Keratinocyte (primary cell): ENCODE measurements at regions not wholly inside any gene's neighbourhood (a gene's known extent, or its start where the extent isn't known, plus 50 kb on each side); places are given as distances from the start of the nearest gene placed in this dataset.
A peak's percentile ranks its signal among the peaks of the same experiment; 100 is the strongest.

ENCODE experiments used
- DNase-seq: peaks from one replicate; pipeline ENCODE4 v3.0.0-alpha.2; 2011; ENCODE audit warnings: low read depth, missing footprints, low spot score
- FAIRE-seq: peaks from 2 replicates; lab custom pipeline; 2011; peaks lifted over from hg19 to GRCh38; lab: Jason Lieb, UNC
- H2AFZ ChIP-seq: 2 replicates; pipeline ENCODE4 v1.6.0; 2012; ENCODE audit warnings: low read length, control low read depth, inconsistent platforms; ENCODE audit not compliant: control insufficient read depth
- H3K27ac ChIP-seq: 2 replicates; pipeline ENCODE4 v1.5.1; 2011; ENCODE audit warnings: low read length; ENCODE audit not compliant: control insufficient read depth, insufficient read depth
- H3K27me3 ChIP-seq: 3 replicates; pipeline ENCODE4 v1.6.0; 2011; ENCODE audit warnings: low read length; ENCODE audit not compliant: control insufficient read depth, insufficient read depth; ENCODE audit errors: extremely low read depth
- H3K36me3 ChIP-seq, 2 experiments: 2 replicates in 1 of 2; 3 replicates in 1 of 2; pipeline ENCODE4 v1.5.1; 2011; ENCODE audit warnings: low read length in 2 of 2, mild to moderate bottlenecking in 1 of 2; ENCODE audit not compliant: control insufficient read depth in 2 of 2, insufficient read depth in 2 of 2; ENCODE audit errors: extremely low read depth in 1 of 2
- H3K4me1 ChIP-seq: 3 replicates; pipeline ENCODE4 v1.5.1; 2011; ENCODE audit warnings: low read length; ENCODE audit not compliant: control insufficient read depth, insufficient read depth; ENCODE audit errors: extremely low read depth
- H3K4me2 ChIP-seq: 3 replicates; pipeline ENCODE4 v1.6.0; 2011; ENCODE audit warnings: low read depth, low read length; ENCODE audit not compliant: control insufficient read depth, insufficient read depth; ENCODE audit errors: extremely low read depth
- H3K4me3 ChIP-seq, 3 experiments: fragments of 200-600 bp in 1 of 3; sonication (generic) in 1 of 3; 2 replicates in 2 of 3; 3 replicates in 1 of 3; pipeline ENCODE4 v1.5.1; 2011 to 2016; ENCODE audit warnings: low read length in 3 of 3, mild to moderate bottlenecking in 3 of 3, control low read depth in 2 of 3, inconsistent platforms in 1 of 3, low read depth in 1 of 3, mixed read lengths in 1 of 3, mixed run types in 1 of 3, moderate library complexity in 1 of 3; ENCODE audit not compliant: control insufficient read depth in 2 of 3, insufficient read depth in 2 of 3; ENCODE audit errors: extremely low read depth in 1 of 3
- H3K79me2 ChIP-seq: 2 replicates; pipeline ENCODE4 v1.6.0; 2012; ENCODE audit warnings: low read length; ENCODE audit not compliant: control insufficient read depth, insufficient read depth
- H3K9ac ChIP-seq: 3 replicates; pipeline ENCODE4 v1.6.0; 2011; ENCODE audit warnings: low read length; ENCODE audit not compliant: control insufficient read depth, insufficient read depth; ENCODE audit errors: extremely low read depth
- H3K9me1 ChIP-seq: 3 replicates; pipeline ENCODE4 v1.6.0; 2011; ENCODE audit warnings: low read length; ENCODE audit not compliant: control insufficient read depth, insufficient read depth; ENCODE audit errors: extremely low read depth
- H3K9me3 ChIP-seq: 2 replicates; pipeline ENCODE4 v1.5.1; 2012; ENCODE audit warnings: low read depth, low read length; ENCODE audit not compliant: control insufficient read depth
- H4K20me1 ChIP-seq: 3 replicates; pipeline ENCODE4 v1.6.0; 2011; ENCODE audit warnings: low read length; ENCODE audit not compliant: control insufficient read depth, insufficient read depth; ENCODE audit errors: extremely low read depth
- dilution Hi-C: fragments of 300-500 bp; cut with MboI; formaldehyde crosslinking; loops from one replicate; pipeline ENCODE4 v1.7.0; 2020; ENCODE audit warnings: low sequenced_read_pairs; ENCODE audit not compliant: extremely low pct_ligation_motif_present
- TF ChIP-seq, protein P1 (sequence below), 3 experiments: IDR thresholded peaks in 1 of 3; conservative IDR thresholded peaks in 1 of 3; optimal IDR thresholded peaks in 1 of 3; 2 replicates in 2 of 3; 3 replicates in 1 of 3; pipeline versions ENCODE3 to v1.5.1; 2011; ENCODE audit warnings: low read length in 3 of 3, mild to moderate bottlenecking in 3 of 3, moderate library complexity in 2 of 3, control low read depth in 1 of 3, inconsistent platforms in 1 of 3; ENCODE audit not compliant: insufficient read depth in 2 of 3; ENCODE audit errors: extremely low read depth in 1 of 3

DNA sequence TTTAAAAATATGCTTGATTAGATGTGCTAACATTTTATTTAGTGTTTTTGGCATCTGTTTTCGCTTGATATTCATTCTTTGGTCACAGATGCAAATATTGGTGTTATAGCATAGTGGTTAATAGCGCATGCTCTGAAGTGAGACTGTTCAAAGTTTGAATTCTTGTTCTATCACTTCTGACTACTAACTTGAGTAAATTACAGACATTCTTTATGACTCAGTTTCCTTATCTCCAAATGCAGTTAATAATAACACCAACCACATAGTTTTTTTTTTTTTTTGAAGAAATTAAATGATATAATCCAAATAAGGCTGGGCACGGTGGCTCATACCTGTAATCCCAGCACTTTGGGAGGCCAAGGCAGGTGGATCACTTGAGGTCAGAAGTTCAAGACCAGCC, 81.0 kb downstream of the TMX1 start:
- H3K9me3 ChIP-seq = no peaks in the 10 kb centered on the region
- dilution Hi-C loops = no loop called here
- no peaks in the 10 kb centered on the region for H4K20me1 ChIP-seq
- peaks cover 8% of the 10 kb centered on the region for H3K4me1 ChIP-seq
- H3K4me3 ChIP-seq = no peak overlapping the region
- no peak overlapping the region for H2AFZ ChIP-seq
- no peaks in the 10 kb centered on the region for H3K27me3 ChIP-seq
- H3K27ac ChIP-seq = no peak overlapping the region
- H3K9ac ChIP-seq = no peak overlapping the region
- H3K4me2 ChIP-seq = no peak overlapping the region
- H3K9me1 ChIP-seq = no peaks in the 10 kb centered on the region
- TF ChIP-seq, protein P1, sequence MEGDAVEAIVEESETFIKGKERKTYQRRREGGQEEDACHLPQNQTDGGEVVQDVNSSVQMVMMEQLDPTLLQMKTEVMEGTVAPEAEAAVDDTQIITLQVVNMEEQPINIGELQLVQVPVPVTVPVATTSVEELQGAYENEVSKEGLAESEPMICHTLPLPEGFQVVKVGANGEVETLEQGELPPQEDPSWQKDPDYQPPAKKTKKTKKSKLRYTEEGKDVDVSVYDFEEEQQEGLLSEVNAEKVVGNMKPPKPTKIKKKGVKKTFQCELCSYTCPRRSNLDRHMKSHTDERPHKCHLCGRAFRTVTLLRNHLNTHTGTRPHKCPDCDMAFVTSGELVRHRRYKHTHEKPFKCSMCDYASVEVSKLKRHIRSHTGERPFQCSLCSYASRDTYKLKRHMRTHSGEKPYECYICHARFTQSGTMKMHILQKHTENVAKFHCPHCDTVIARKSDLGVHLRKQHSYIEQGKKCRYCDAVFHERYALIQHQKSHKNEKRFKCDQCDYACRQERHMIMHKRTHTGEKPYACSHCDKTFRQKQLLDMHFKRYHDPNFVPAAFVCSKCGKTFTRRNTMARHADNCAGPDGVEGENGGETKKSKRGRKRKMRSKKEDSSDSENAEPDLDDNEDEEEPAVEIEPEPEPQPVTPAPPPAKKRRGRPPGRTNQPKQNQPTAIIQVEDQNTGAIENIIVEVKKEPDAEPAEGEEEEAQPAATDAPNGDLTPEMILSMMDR (optimal IDR thresholded peaks at IDR 0.05 in 1 of 3, IDR thresholded peaks at IDR 0.05 in 1 of 3, conservative IDR thresholded peaks at IDR 0.05 in 1 of 3; ENCODE audit: extremely low read depth in 1 of 3, insufficient read depth in 2 of 3, low read length in 3 of 3) = no peak
- FAIRE-seq (no peak), DNase-seq (no peak)
- no peaks in the 10 kb centered on the region for H3K79me2 ChIP-seq
- H3K36me3 ChIP-seq = no peaks in the 10 kb centered on the region

DNA sequence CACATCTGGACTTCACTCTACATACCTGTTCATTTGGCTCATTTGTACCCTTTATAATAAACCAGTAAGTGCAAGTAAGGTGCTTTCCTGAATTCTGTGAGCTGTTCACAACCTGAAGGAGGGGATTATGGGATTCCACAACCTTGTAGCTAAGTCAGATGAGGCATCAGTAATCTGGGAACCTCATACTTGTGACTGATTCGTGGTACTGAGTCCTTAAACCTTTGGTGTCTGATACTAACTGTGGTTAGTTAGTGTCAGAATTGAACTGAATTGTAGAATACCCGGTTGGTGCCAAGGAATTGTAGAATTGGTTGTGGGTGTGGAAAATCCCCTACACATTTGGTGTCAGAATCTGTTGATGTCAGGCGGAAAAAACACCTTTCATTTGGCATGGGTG, 83.4 kb downstream of the TMX1 start:
- H3K9me3 ChIP-seq = no peaks in the 10 kb centered on the region
- no peak for DNase-seq
- H2AFZ ChIP-seq = no peak overlapping the region
- no peak overlapping the region for H3K9ac ChIP-seq
- H3K27ac ChIP-seq = no peak overlapping the region
- no peaks in the 10 kb centered on the region for H3K36me3 ChIP-seq
- dilution Hi-C loops = no loop called here
- no peak overlapping the region for H3K4me3 ChIP-seq
- H3K4me1 ChIP-seq = peaks cover 23% of the 10 kb centered on the region
- H3K9me1 ChIP-seq = no peaks in the 10 kb centered on the region
- TF ChIP-seq, protein P1 (optimal IDR thresholded peaks at IDR 0.05 in 1 of 3, IDR thresholded peaks at IDR 0.05 in 1 of 3, conservative IDR thresholded peaks at IDR 0.05 in 1 of 3; ENCODE audit: extremely low read depth in 1 of 3, insufficient read depth in 2 of 3, low read length in 3 of 3) = no peak
- H3K4me2 ChIP-seq = no peak overlapping the region
- no peaks in the 10 kb centered on the region for H3K79me2 ChIP-seq
- FAIRE-seq = peak; percentile 34
- no peaks in the 10 kb centered on the region for H4K20me1 ChIP-seq
- H3K27me3 ChIP-seq = no peaks in the 10 kb centered on the region
